Activated B cell treated with CpG ODN at 0.5 μM for 24 hours (primary cell): ENCODE measurements at regions not wholly inside any gene's neighbourhood (a gene's known extent, or its start where the extent isn't known, plus 50 kb on each side); places are given as distances from the start of the nearest gene placed in this dataset.

ENCODE experiments used
- ATAC-seq: fragments of 200-7000 bp; cut with Tn5 transposase; one replicate; pipeline ENCODE4 v1.10.0; 2021; ENCODE audit warnings: low read depth, mild to moderate bottlenecking, moderate library complexity
- CTCF ChIA-PET: fragments of 350-600 bp; sonication (Branson Sonifier 250); formaldehyde crosslinking; loops from one replicate; lab custom pipeline; 2021; ENCODE audit warnings: antibody characterized with exemption; lab: Charles Lee
- POLR2A ChIA-PET: fragments of 350-600 bp; sonication (Branson Sonifier 250); formaldehyde crosslinking; loops from one replicate; lab custom pipeline; 2021; ENCODE audit warnings: antibody characterized with exemption; lab: Charles Lee
- DNase-seq: peaks from one replicate; pipeline ENCODE4 v3.0.0; 2022
- H3K27ac Mint-ChIP-seq: one replicate; pipeline ENCODE4 v1.8.0; 2020; ENCODE audit warnings: mixed read lengths
- H3K27me3 Mint-ChIP-seq: one replicate; pipeline ENCODE4 v1.8.0; 2021; ENCODE audit warnings: mixed read lengths
- H3K36me3 Mint-ChIP-seq: one replicate; pipeline ENCODE4 v1.8.0; 2021; ENCODE audit warnings: low read depth, mixed read lengths
- H3K4me1 Mint-ChIP-seq: one replicate; pipeline ENCODE4 v1.8.0; 2021; ENCODE audit warnings: mixed read lengths
- H3K4me3 Mint-ChIP-seq: one replicate; pipeline ENCODE4 v1.8.0; 2020; ENCODE audit warnings: mild to moderate bottlenecking, mixed read lengths
- H3K9me3 Mint-ChIP-seq: one replicate; pipeline ENCODE4 v1.8.0; 2020; ENCODE audit warnings: mixed read lengths
- CTCF ChIP-seq: fragments of 200-600 bp; IDR thresholded peaks from one replicate; pipeline ENCODE4 v1.8.0; 2022; ENCODE audit warnings: antibody characterized with exemption, mild to moderate bottlenecking
- intact Hi-C: fragments of 100-400 bp; cut with micrococcal nuclease; formaldehyde crosslinking; loops from one replicate; pipeline ENCODE4 v1.15.1; 2024

GRCh38 chr2:200044453-200044852 lies 89.1 kb downstream of the MAIP1 start:
- POLR2A ChIA-PET: no interaction called here
- no peak for TF ChIP-seq CTCF
- intact Hi-C loops: no loop called here
- H3K27ac Mint-ChIP-seq: no peak overlapping the region
- no peaks in the 10 kb centered on the region for H3K4me1 Mint-ChIP-seq
- H3K4me3 Mint-ChIP-seq: no peak overlapping the region
- no peak for ATAC-seq
- peaks cover 2% of the 10 kb centered on the region for H3K27me3 Mint-ChIP-seq
- H3K36me3 Mint-ChIP-seq: no peaks in the 10 kb centered on the region
- H3K9me3 Mint-ChIP-seq: peaks cover 19% of the 10 kb centered on the region
- no peak for DNase-seq
- CTCF ChIA-PET: no interaction called here

DNA sequence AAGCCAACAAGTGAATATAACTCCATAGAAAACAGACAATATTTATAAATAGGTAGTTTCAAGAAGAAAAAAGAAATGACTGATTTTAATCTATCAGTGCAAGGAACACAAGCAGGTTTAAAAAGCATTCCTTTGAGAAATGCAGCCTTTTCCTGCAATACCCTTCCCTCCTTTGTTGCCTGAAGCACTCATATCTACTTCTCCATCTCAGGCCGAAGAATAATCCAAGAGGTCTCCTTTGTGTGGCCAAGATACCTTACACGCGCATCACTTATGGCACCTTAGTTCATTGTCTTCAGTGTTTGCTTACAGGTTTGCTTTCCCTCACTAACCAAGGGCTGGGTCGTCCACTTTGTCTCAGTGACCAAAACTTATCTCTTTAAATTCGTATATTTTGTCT lies 93.0 kb downstream of the MAIP1 start:
- CTCF ChIA-PET: no interaction called here
- peaks cover 19% of the 10 kb centered on the region for H3K9me3 Mint-ChIP-seq
- no peak overlapping the region for H3K4me3 Mint-ChIP-seq
- H3K27me3 Mint-ChIP-seq: peaks cover 2% of the 10 kb centered on the region
- POLR2A ChIA-PET: no interaction called here
- no peak overlapping the region for H3K27ac Mint-ChIP-seq
- intact Hi-C loops: no loop called here
- H3K4me1 Mint-ChIP-seq: no peaks in the 10 kb centered on the region
- no peak for ATAC-seq
- DNase-seq: no peak
- no peak for TF ChIP-seq CTCF
- H3K36me3 Mint-ChIP-seq: no peaks in the 10 kb centered on the region

DNA sequence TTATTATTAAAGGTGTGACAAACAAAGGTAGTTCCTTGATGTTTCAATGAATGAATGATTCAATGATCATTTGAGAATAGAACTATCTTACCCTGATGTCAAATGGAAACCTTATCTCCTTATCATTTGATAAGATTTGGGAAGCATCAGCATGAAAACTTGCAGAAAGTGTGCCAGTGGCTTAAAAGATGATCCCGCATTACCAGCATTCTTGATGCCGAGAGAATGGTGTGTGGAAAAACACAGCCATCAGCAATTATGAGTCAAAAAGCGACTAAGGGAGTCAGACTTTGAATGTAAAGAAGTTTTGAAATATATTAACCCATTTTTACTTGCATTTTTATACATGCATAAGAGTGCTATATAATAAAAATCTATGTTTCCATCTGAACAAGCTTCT lies 93.7 kb downstream of the MAIP1 start:
- no peak for TF ChIP-seq CTCF
- CTCF ChIA-PET: no interaction called here
- H3K27me3 Mint-ChIP-seq: peaks cover 2% of the 10 kb centered on the region
- H3K9me3 Mint-ChIP-seq: peaks cover 19% of the 10 kb centered on the region
- H3K4me1 Mint-ChIP-seq: no peaks in the 10 kb centered on the region
- ATAC-seq: no peak
- H3K4me3 Mint-ChIP-seq: no peak overlapping the region
- POLR2A ChIA-PET: no interaction called here
- no peaks in the 10 kb centered on the region for H3K36me3 Mint-ChIP-seq
- no peak for DNase-seq
- H3K27ac Mint-ChIP-seq: no peak overlapping the region
- intact Hi-C loops: no loop called here

DNA sequence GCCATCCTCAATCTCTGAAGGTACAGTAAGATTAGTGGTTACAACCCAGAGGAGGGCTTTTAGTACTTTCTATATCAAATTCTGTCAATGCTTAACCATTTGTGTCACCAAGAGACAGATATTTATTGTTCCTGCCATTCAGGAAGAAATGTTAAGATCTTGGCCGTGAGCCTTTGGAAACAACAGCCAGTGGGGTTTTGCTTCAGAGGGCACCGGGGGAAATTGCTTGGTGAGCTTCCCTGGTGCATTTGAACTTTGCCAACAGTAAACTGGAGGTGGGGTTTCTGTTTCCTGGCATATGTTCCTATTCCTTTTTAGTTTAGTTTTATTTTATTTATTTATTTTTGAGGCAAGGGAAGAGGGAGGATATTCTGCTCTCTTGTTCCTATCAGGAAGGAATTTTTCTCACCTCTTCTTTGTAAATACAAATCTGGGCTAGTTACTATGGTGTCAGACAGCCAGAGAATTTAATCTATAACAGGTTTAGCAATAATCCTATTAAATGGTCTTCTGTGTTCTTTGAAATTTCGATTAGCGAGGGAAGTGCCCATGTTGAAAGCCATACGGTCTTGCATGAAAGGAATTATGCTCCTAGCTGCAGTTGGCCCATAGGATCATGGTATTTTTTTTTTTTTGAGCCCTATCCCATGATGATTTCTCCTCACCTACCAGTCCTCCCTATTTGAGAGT lies 95.7 kb downstream of the MAIP1 start:
- DNase-seq: no peak
- CTCF ChIA-PET: no interaction called here
- peaks cover 2% of the 10 kb centered on the region for H3K27me3 Mint-ChIP-seq
- intact Hi-C loops: no loop called here
- no peaks in the 10 kb centered on the region for H3K36me3 Mint-ChIP-seq
- H3K9me3 Mint-ChIP-seq: peaks cover 9% of the 10 kb centered on the region
- no peak overlapping the region for H3K27ac Mint-ChIP-seq
- no peak overlapping the region for H3K4me3 Mint-ChIP-seq
- POLR2A ChIA-PET: no interaction called here
- TF ChIP-seq CTCF: no peak
- H3K4me1 Mint-ChIP-seq: no peaks in the 10 kb centered on the region
- ATAC-seq: no peak

- H3K9me3 Mint-ChIP-seq: peaks cover 4% of the 10 kb centered on the region
- ChIA-PET POLR2A (no interaction called here), CTCF (no interaction called here)
- no peaks in the 10 kb centered on the region for H3K4me1 Mint-ChIP-seq
- no peak overlapping the region for H3K4me3 Mint-ChIP-seq
- no peak for DNase-seq
- TF ChIP-seq CTCF: no peak
- no peaks in the 10 kb centered on the region for H3K36me3 Mint-ChIP-seq
- H3K27ac Mint-ChIP-seq: no peak overlapping the region
- intact Hi-C loops: no loop called here
- peaks cover 2% of the 10 kb centered on the region for H3K27me3 Mint-ChIP-seq
- ATAC-seq: no peak
Measured at GRCh38 chr2:200051611-200051945, 96.2 kb downstream of the MAIP1 start.
